Psoas muscle (tissue), 7 donors: ENCODE measurements at regions not wholly inside any gene's neighbourhood (a gene's known extent, or its start where the extent isn't known, plus 50 kb on each side); places are given as distances from the start of the nearest gene placed in this dataset.

Experiments used
- ATAC-seq, 4 donors: fragments of 200-7000 bp; cut with Tn5 transposase; one replicate each; pipeline ENCODE4 v1.9.1; 2020; ENCODE audit warnings: moderate library complexity in 3 of 4, mild to moderate bottlenecking in 2 of 4
- DNase-seq, 2 donors: peaks; one replicate each; pipeline ENCODE4 v3.0.0-alpha.2; 2020
- H3K27ac ChIP-seq: fragments of 200-600 bp; one replicate; pipeline ENCODE4 v1.8.0; 2022
- H3K27me3 ChIP-seq, 3 donors: fragments of 200-600 bp in 1 of 3; one replicate each; pipeline versions ENCODE4 v1.6.1 to v1.8.0; 2013 to 2022; ENCODE audit warnings: low read length in 2 of 3, mild to moderate bottlenecking in 2 of 3, moderate library complexity in 1 of 3; ENCODE audit not compliant: insufficient read depth in 3 of 3
- H3K36me3 ChIP-seq, 2 donors: fragments of 200-600 bp in 1 of 2; one replicate each; pipeline versions ENCODE4 v1.6.1 to v1.8.0; 2013 to 2022; ENCODE audit warnings: low read depth in 1 of 2, mild to moderate bottlenecking in 1 of 2, moderate library complexity in 1 of 2; ENCODE audit not compliant: insufficient read depth in 1 of 2
- H3K4me1 ChIP-seq: fragments of 200-600 bp; one replicate; pipeline ENCODE4 v1.8.0; 2022
- H3K4me3 ChIP-seq: fragments of 200-600 bp; one replicate; pipeline ENCODE4 v1.8.0; 2022; ENCODE audit warnings: mild to moderate bottlenecking
- H3K9me3 ChIP-seq: fragments of 200-600 bp; one replicate; pipeline ENCODE4 v1.8.0; 2022
- WGBS, 3 donors: extraction: QIAGEN DNeasy Blood & Tissue Kit; methylation state at CpG; one replicate each; pipeline versions ENCODE4 v1.1.6 to v1.1.7; 2013; 5-methylcytosine and 5-hydroxymethylcytosine counted together
- intact Hi-C, 2 donors: fragments of 100-400 bp; cut with DNase I; formaldehyde crosslinking; loops; one replicate each; pipeline versions ENCODE4 v1.11.0 to v1.14.2; 2022
- TF ChIP-seq, protein P1 (sequence below): fragments of 200-600 bp; IDR thresholded peaks from one replicate; pipeline ENCODE4 v1.8.0; 2022; ENCODE audit warnings: antibody characterized with exemption
- donor health status: healthy with polysubstance abuse.
- donor health status: DM: no; HTN: no; CAD: no; lungs with moderate emphysema.
- donor health status: Bipolar disorder and iron deficiency.
- donor health status: healthy.
- donor health status: DM: yes; HTN: yes; CAD: no.
- donor health status: DM: no; HTN: no; CAD: no.
- donor health status: DM: yes; HTN: yes; CAD: no.

DNA sequence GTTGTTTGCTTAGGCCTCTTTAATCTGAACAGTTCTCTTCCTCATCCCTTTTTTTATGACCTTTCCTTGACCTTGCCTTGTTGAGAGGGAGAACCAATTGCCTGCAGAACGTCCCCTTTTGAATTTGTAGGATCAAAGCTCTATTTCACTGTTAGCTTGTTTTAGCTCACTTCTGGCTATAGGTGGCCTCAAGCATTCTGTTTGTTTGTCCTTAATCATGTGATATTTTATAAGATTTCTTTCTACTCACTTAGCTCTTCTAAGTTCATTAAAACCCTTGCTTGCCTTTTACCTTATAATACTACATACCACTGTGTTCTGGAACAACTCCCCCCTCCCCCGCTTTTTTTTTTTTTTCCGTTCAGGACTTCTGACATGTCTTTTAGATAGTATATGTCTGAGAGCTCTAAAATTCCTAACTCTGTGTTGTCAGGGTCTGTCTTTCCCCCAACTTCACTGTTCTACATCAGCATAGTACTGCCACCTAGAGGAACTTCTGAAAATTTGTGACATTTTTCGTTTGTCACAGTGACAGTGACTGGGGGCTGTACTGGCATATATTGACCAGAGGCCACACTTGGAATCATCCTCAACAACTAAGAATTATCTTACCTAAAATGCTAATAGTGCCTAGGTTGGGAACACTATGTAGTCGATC, 128.5 kb downstream of the LARP7 start:
- Histone ChIP-seq H3K9me3 (no peaks in the 10 kb centered on the region), H3K27ac (no peak overlapping the region), H3K4me1 (peaks cover 4% of the 10 kb centered on the region), H3K4me3 (no peak overlapping the region), H3K27me3 (no peaks in the 10 kb centered on the region), H3K36me3 (no peaks in the 10 kb centered on the region)
- intact Hi-C loops, result loop anchor here (1.0 to 10.0 kb wide), 4 partner anchors 132 to 441 kb away; no protein-coding TSS in a partner anchor
- DNase-seq (no peak), ATAC-seq (peak; percentile 46 to 84 (median 67))
- WGBS, 3 donors, result 25 to 26% (median 25%) methylated on average over 5 of the region's 5 CpGs
- TF ChIP-seq, protein P1, sequence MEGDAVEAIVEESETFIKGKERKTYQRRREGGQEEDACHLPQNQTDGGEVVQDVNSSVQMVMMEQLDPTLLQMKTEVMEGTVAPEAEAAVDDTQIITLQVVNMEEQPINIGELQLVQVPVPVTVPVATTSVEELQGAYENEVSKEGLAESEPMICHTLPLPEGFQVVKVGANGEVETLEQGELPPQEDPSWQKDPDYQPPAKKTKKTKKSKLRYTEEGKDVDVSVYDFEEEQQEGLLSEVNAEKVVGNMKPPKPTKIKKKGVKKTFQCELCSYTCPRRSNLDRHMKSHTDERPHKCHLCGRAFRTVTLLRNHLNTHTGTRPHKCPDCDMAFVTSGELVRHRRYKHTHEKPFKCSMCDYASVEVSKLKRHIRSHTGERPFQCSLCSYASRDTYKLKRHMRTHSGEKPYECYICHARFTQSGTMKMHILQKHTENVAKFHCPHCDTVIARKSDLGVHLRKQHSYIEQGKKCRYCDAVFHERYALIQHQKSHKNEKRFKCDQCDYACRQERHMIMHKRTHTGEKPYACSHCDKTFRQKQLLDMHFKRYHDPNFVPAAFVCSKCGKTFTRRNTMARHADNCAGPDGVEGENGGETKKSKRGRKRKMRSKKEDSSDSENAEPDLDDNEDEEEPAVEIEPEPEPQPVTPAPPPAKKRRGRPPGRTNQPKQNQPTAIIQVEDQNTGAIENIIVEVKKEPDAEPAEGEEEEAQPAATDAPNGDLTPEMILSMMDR, result peak; percentile 56

DNA sequence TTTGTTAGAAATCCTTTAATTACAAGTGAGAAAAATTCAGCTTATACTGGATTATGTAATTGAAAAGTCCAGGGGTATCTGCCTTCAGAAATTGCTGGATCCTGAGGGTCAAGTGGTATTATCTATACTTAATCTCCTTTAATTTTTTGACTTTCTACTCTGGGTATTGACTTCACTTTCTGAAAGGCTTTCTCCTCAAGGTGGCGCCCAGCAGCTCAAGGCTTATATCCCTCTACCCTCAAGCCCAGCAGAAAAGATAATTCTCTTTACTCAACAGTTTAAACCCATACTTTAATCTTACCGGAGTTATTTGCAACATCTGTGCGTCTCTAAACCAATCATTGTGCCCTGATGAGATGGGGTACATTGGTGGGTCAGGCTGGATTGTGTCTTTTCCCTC, 129.5 kb downstream of the LARP7 start:
- WGBS, 3 donors, result 59 to 72% (median 62%) methylated on average over 3 of the region's 3 CpGs
- DNase-seq (no peak), ATAC-seq (no peak)
- H3K4me1 ChIP-seq, result peaks cover 4% of the 10 kb centered on the region
- no peaks in the 10 kb centered on the region for H3K9me3 ChIP-seq
- no peak overlapping the region for H3K27ac ChIP-seq
- no peaks in the 10 kb centered on the region for H3K27me3 ChIP-seq
- H3K36me3 ChIP-seq, result no peaks in the 10 kb centered on the region
- H3K4me3 ChIP-seq, result no peak overlapping the region
- TF ChIP-seq, protein P1, result no peak
- intact Hi-C loops, result loop anchor here in 1 of 2 donors (5.0 to 10.0 kb wide), 2 partner anchors 171 to 442 kb away; no protein-coding TSS in a partner anchor

DNA sequence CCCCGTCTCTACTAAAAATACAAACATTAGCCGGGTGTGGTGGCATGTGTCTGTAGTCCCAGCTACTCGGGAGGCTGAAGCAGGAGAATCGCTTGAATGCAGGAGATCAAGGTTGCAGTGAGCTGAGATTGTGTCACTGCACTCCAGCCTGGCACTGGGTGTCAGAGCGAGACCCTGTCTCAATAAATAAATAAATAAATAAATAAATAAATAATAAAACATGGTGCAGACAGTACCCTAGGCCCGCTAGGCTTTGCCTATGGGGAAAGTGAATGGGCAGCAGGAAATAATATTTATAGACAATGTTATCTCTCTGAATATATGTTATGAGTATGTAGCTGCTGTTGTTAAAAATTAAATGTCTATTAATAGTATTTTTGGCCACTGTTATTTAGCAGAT, 130.4 kb downstream of the LARP7 start:
- intact Hi-C loops, result loop anchor here in 1 of 2 donors (5.0 to 10.0 kb wide), 2 partner anchors 170 to 443 kb away; no protein-coding TSS in a partner anchor
- DNase-seq, result no peak
- TF ChIP-seq, protein P1, result no peak

DNA sequence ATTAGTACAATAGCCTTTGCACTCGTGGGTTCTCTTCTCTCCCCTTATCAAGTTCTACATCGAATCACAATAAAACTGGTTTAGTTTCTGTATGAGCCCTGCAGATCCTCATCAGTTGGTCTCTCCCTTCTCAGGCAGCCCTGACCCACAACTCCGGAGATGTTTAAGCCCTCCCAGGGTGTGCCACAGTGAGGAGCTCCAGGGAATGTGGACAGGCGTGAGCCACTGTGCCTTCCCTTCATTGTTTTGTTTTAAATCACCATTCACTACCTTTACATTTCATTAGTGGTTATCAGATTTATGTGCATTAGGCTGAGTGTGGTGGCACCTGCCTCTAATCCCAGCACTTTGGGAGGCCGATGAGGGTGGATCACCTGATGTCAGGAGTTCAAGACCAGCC, 133.2 kb downstream of the LARP7 start:
- no peaks in the 10 kb centered on the region for H3K27me3 ChIP-seq
- H3K36me3 ChIP-seq, result no peaks in the 10 kb centered on the region
- no peak overlapping the region for H3K4me3 ChIP-seq
- TF ChIP-seq, protein P1, result no peak
- H3K27ac ChIP-seq, result no peak overlapping the region
- no peak for DNase-seq
- no peak for ATAC-seq
- H3K9me3 ChIP-seq, result no peaks in the 10 kb centered on the region
- 85 to 88% (median 86%) methylated on average over 5 of the region's 5 CpGs for WGBS, 3 donors
- intact Hi-C loops, result no loop called here
- no peaks in the 10 kb centered on the region for H3K4me1 ChIP-seq

More for the DNA sequence above, 130.4 kb downstream of the LARP7 start:
- no peak overlapping the region for H3K27ac ChIP-seq
- no peaks in the 10 kb centered on the region for H3K36me3 ChIP-seq
- no peaks in the 10 kb centered on the region for H3K27me3 ChIP-seq
- no peak for ATAC-seq
- no peaks in the 10 kb centered on the region for H3K9me3 ChIP-seq
- no peak overlapping the region for H3K4me3 ChIP-seq
- 82 to 94% (median 89%) methylated on average over 6 of the region's 6 CpGs for WGBS, 3 donors
- H3K4me1 ChIP-seq, result peaks cover 3% of the 10 kb centered on the region

DNA sequence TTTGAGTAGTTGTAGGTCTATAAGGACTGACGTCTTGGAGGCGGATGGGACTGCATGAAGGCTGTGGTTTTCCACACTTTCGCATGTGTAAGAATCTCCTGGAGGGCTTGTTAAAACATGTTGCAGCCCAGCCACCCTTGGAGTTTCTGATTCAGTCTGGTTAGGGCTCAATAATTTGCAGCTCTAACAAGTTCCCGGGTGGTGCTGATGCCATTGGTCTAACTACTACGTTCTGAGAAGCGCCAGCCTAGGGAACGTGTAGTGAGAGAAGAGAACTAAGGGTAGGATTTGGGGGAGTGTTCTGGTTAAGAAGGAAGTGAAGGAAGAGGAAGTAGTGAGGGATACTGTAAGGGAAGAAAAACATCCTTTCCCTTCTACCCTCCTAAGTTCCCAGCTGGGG, 138.9 kb downstream of the LARP7 start:
- TF ChIP-seq, protein P1, result no peak
- Histone ChIP-seq H3K27me3 (no peaks in the 10 kb centered on the region), H3K4me3 (no peak overlapping the region), H3K9me3 (no peaks in the 10 kb centered on the region), H3K27ac (no peak overlapping the region), H3K4me1 (no peaks in the 10 kb centered on the region), H3K36me3 (no peaks in the 10 kb centered on the region)
- no peak for DNase-seq
- WGBS, 3 donors, result 87 to 90% (median 87%) methylated on average over 7 of the region's 7 CpGs
- no peak for ATAC-seq
- intact Hi-C loops, result no loop called here
